GM06990 (cell line): ENCODE measurements at regions not wholly inside any gene's neighbourhood (a gene's known extent, or its start where the extent isn't known, plus 50 kb on each side); places are given as distances from the start of the nearest gene placed in this dataset.
"Not testable (repeated sequence)": the region's sequence is repeated elsewhere in the genome, so short reads cannot be mapped to it uniquely, and the experiment has no call there.

Experiments used
- DNase-seq: peaks from one replicate; pipeline ENCODE4 v3.0.0-alpha.2; 2011; ENCODE audit not compliant: insufficient read length; ENCODE audit errors: extremely low read depth
- H3K27me3 ChIP-seq: replicated peaks from 2 replicates; pipeline ENCODE4 v1.6.0; 2011; ENCODE audit warnings: low read length; ENCODE audit not compliant: control insufficient read depth, insufficient read depth
- H3K36me3 ChIP-seq: 2 replicates; pipeline ENCODE4 v1.5.1; 2011; ENCODE audit warnings: low read length; ENCODE audit not compliant: control insufficient read depth, insufficient read depth
- H3K4me3 ChIP-seq: replicated peaks from 2 replicates; pipeline ENCODE4 v1.5.1; 2011; ENCODE audit warnings: low read depth, mild to moderate bottlenecking, control low read depth, low read length
- CTCF ChIP-seq: IDR thresholded peaks from 2 replicates; pipeline ENCODE4 v1.5.1; 2011; ENCODE audit warnings: low read length, control low read depth, mild to moderate bottlenecking, inconsistent platforms; ENCODE audit not compliant: insufficient read depth, poor library complexity, severe bottlenecking

DNA sequence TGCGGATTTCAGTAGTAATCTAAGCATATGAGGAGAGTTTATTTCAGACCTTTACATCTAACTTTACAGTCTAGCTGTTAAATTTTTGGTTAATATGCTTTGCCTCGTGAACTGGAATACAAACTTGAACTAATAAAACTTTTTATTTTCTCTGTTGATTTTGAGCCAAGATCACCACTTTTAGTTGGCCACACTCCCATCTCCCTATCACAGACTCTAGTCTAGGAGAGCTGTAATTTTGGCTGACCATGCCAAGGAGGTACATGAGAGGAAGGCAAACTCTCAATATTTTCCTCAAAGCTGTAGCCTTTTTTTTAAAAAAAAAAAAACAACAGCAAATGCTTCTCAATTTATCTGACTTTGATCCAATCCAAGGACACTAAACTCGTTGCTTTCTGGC, 597.5 kb upstream of the PCDH7 start:
- Histone ChIP-seq H3K4me3 (no peak overlapping the region), H3K36me3 (no peaks in the 10 kb centered on the region), H3K27me3 (no peaks in the 10 kb centered on the region)
- no peak for TF ChIP-seq CTCF
- DNase-seq, result no peak

DNA sequence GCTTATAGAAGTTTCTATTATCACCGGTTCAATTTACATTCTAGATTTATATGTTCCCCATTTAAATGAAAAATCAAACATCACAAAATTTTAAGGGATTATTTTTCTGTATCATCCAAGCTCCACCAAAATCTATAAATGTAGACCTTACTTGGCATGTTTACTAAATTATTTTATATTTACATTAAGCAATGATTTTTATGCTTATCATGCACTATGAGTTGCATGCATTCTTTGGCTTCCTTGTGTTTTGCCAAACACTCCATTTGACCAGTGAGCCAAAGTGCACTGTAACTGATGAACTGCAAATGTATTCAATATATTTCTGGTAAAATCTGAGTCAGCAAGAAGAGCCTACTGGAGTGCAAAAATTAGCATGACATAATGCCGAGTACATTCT, 595.5 kb upstream of the PCDH7 start:
- DNase-seq, H3K4me3 ChIP-seq, H3K27me3 ChIP-seq, H3K36me3 ChIP-seq: not testable (repeated sequence)

DNA sequence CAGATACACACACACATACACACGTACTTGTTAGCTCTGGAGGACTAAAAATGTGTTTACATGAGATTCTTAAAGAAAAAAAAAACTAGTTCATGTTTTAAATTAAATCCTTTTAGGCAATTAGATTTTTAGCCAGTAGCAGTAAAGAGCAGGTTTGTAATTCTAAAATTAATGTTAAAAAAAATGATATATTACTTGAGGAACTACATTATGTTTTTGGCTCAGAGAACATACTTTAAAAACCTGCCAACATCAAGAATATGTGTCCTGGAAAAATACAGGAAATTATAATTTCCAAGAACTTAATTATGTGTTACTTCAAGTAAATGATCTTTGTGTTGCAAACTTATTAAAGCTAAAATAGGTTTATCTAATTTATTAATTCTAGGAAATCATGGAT, 594.3 kb upstream of the PCDH7 start:
- Histone ChIP-seq H3K36me3 (no peaks in the 10 kb centered on the region), H3K27me3 (no peaks in the 10 kb centered on the region), H3K4me3 (no peak overlapping the region)
- no peak for TF ChIP-seq CTCF
- no peak for DNase-seq

- Histone ChIP-seq H3K36me3 (no peaks in the 10 kb centered on the region), H3K27me3 (no peaks in the 10 kb centered on the region), H3K4me3 (no peak overlapping the region)
- no peak for TF ChIP-seq CTCF
- no peak for DNase-seq
Observed at GRCh38 chr4:30126351-30126750, 593.8 kb upstream of the PCDH7 start.

DNA sequence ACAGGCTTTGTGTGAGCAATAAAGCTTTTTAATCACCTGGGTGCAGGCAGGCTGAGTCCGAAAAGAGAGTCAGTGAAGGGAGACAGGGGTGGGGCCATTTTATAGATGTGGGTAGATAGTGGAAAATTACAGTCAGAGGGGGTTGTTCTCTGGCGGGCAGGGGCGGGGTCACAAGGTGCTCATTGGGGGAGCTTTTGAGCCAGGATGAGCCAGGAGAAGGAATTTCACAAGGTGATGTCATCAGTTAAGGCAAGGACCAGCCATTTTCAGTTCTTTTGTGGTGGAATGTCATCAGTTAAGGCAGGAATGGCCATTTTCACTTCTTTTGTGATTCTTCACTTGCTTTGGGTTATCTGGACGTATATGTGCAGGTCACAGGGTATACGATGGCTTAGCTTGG, 571.3 kb upstream of the PCDH7 start:
- H3K36me3 ChIP-seq, DNase-seq, H3K27me3 ChIP-seq, H3K4me3 ChIP-seq: not testable (repeated sequence)

DNA sequence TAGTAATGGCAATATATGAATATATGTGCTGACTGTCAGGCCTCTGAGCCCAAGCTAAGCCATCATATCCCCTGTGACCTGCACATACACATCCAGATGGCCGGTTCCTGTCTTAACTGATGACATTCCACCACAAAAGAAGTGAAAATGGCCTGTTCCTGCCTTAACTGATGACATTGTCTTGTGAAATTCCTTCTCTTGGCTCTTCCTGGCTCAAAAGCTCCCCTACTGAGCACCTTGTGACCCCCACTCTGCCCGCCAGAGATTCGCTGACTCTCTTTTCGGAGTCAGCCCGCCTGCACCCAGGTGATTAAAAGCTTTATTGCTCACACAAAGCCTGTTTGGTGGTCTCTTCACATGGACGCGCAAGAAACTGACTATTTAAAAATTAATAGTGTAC, 570.6 kb upstream of the PCDH7 start:
- not testable (repeated sequence) for DNase-seq, H3K36me3 ChIP-seq

DNA sequence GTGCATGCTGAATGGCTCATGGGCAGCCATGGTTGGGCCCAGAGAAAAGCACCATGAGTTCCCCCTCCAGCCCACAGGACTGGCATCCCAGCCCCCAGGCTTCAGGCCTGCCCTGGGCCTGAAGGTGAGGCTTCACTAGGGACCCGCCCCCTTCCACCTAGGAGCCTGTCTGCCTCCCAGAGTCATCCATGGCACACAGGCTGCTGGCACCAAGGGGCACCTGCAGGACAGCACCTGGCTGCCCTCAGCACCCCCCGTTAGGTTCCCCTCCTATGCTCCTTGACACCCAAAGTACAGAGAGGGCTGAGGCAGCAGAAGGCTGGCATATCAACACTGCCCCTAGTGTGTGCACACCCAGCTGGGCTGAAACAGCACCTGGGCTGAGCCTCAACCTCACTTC, 566.7 kb upstream of the PCDH7 start:
- no peak overlapping the region for H3K4me3 ChIP-seq
- no peaks in the 10 kb centered on the region for H3K36me3 ChIP-seq
- H3K27me3 ChIP-seq, result no peaks in the 10 kb centered on the region
- no peak for TF ChIP-seq CTCF
- no peak for DNase-seq

More for the DNA sequence above, 570.6 kb upstream of the PCDH7 start:
- not testable (repeated sequence) for H3K4me3 ChIP-seq, H3K27me3 ChIP-seq
